ENCODE measurements at regions not wholly inside any gene's neighbourhood (a gene's known extent, or its start where the extent isn't known, plus 50 kb on each side); places are given as distances from the start of the nearest gene placed in this dataset.

DNA sequence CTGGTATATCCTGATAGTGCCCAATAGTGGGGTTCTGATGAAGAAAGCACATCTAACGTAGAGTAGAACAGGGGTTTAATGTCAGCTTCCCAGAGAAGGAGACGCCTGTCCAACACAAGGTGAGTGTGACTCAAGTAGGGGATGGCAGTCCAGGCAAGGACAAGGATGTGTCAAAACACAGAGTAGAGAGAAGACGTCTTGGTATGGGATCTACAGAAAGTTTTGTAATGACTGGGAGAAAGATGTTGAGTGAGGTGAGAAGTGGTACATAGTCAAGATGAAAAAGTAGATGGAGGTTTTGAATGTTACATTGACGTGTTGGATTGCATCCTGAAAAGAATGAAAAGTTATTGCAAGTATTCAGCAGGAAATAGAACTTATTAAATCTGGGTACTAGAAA lies 124.4 kb downstream of the TMA16 start:
- TF ChIP-seq, protein P1, sequence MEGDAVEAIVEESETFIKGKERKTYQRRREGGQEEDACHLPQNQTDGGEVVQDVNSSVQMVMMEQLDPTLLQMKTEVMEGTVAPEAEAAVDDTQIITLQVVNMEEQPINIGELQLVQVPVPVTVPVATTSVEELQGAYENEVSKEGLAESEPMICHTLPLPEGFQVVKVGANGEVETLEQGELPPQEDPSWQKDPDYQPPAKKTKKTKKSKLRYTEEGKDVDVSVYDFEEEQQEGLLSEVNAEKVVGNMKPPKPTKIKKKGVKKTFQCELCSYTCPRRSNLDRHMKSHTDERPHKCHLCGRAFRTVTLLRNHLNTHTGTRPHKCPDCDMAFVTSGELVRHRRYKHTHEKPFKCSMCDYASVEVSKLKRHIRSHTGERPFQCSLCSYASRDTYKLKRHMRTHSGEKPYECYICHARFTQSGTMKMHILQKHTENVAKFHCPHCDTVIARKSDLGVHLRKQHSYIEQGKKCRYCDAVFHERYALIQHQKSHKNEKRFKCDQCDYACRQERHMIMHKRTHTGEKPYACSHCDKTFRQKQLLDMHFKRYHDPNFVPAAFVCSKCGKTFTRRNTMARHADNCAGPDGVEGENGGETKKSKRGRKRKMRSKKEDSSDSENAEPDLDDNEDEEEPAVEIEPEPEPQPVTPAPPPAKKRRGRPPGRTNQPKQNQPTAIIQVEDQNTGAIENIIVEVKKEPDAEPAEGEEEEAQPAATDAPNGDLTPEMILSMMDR (IDR thresholded peaks at IDR 0.05) = no peak
- TF ChIP-seq POLR2A (IDR thresholded peaks at IDR 0.05) = no peak

Data from stomach (tissue), 4 donors.